GM12878 (cell line): ENCODE measurements at regions not wholly inside any gene's neighbourhood (a gene's known extent, or its start where the extent isn't known, plus 50 kb on each side); places are given as distances from the start of the nearest gene placed in this dataset.

Experiments
- ATAC-seq: fragments of 200-7000 bp; cut with Tn5 transposase; 3 replicates; pipeline ENCODE4 v1.9.1; 2020; ENCODE audit warnings: mild to moderate bottlenecking, moderate library complexity
- BruUV-seq: library from RNA; stranded (reverse); fragments of 400-500 nt; replicated peaks from 2 replicates; lab custom pipeline; 2021; lab: Mats Ljungman, UMichigan
- CTCF ChIA-PET: fragments of 300-600 bp; sonication (Branson Sonifier 250); formaldehyde crosslinking; extraction: SDS; loops from one replicate; lab custom pipeline; 2021; ENCODE audit warnings: inconsistent platforms; lab: Yijun Ruan, JAX
- POLR2A ChIA-PET: fragments of 350-600 bp; formaldehyde crosslinking; extraction: SDS; loops from one replicate; lab custom pipeline; 2021; ENCODE audit warnings: inconsistent platforms; lab: Charles Lee
- RAD21 ChIA-PET: fragments of 300-600 bp; sonication (Branson Sonifier 250); formaldehyde crosslinking; loops from one replicate; lab custom pipeline; 2023; ENCODE audit warnings: antibody characterized with exemption; ENCODE audit not compliant: unreplicated experiment; lab: Charles Lee
- SMC1A ChIA-PET: fragments of 300-600 bp; sonication (Branson Sonifier 250); formaldehyde crosslinking; loops from one replicate; lab custom pipeline; 2023; ENCODE audit not compliant: unreplicated experiment, uncharacterized antibody; lab: Charles Lee
- DNase-seq: peaks from one replicate; pipeline ENCODE4 v3.0.0-alpha.2; 2011; ENCODE audit warnings: low read depth, low spot score
- FAIRE-seq: peaks from 3 replicates; lab custom pipeline; 2011; peaks lifted over from hg19 to GRCh38; lab: Jason Lieb, UNC
- H2AFZ ChIP-seq: 2 replicates; pipeline ENCODE4 v1.6.0; 2011; ENCODE audit warnings: low read depth, low read length, control low read depth; ENCODE audit not compliant: control insufficient read depth
- H3K27ac ChIP-seq: 2 replicates; pipeline ENCODE4 v1.5.1; 2011; ENCODE audit warnings: control low read depth; ENCODE audit not compliant: control insufficient read depth, insufficient read depth
- H3K27me3 ChIP-seq, 2 experiments: replicated peaks in 1 of 2; 2 replicates each; pipeline versions ENCODE4 v1.6.0 to v1.6.1; 2011; ENCODE audit warnings: low read length in 1 of 2; ENCODE audit not compliant: control insufficient read depth in 2 of 2, insufficient read depth in 2 of 2
- H3K36me3 ChIP-seq, 2 experiments: 2 replicates each; pipeline ENCODE4 v1.5.1; 2011; ENCODE audit warnings: low read length in 1 of 2; ENCODE audit not compliant: control insufficient read depth in 2 of 2, insufficient read depth in 2 of 2
- H3K4me1 ChIP-seq: 2 replicates; pipeline ENCODE4 v1.6.1; 2011; ENCODE audit warnings: mild to moderate bottlenecking, low read length, moderate library complexity, mixed read lengths; ENCODE audit not compliant: control insufficient read depth, insufficient read depth
- H3K4me2 ChIP-seq: 2 replicates; pipeline ENCODE4 v1.6.0; 2011; ENCODE audit warnings: control low read depth; ENCODE audit not compliant: control insufficient read depth, insufficient read depth
- H3K4me3 ChIP-seq: fragments of 200-600 bp; sonication (generic); 2 replicates; pipeline ENCODE4 v1.5.1; 2016
- H3K79me2 ChIP-seq: 2 replicates; pipeline ENCODE4 v1.6.0; 2011; ENCODE audit warnings: low read length; ENCODE audit not compliant: control insufficient read depth, insufficient read depth
- H3K9ac ChIP-seq: 2 replicates; pipeline ENCODE4 v1.8.0; 2011; ENCODE audit warnings: low read length, control low read depth, mixed read lengths; ENCODE audit not compliant: control insufficient read depth, insufficient read depth
- H3K9me3 ChIP-seq: replicated peaks from 3 replicates; pipeline ENCODE4 v1.5.1; 2011; ENCODE audit warnings: mild to moderate bottlenecking, low read length; ENCODE audit not compliant: control insufficient read depth, insufficient read depth
- H4K20me1 ChIP-seq: 2 replicates; pipeline ENCODE4 v1.6.0; 2011; ENCODE audit not compliant: control insufficient read depth, insufficient read depth
- ASH2L ChIP-seq: fragments of 300-600, 200-600 bp; sonication (generic); IDR thresholded peaks from 2 replicates; pipeline ENCODE4 v1.6.1; 2017; ENCODE audit warnings: low read depth, mild to moderate bottlenecking, borderline replicate concordance
- ATF2 ChIP-seq: IDR thresholded peaks from 2 replicates; pipeline ENCODE4 v1.6.1; 2012; ENCODE audit warnings: low read length, inconsistent platforms
- CBFB ChIP-seq: IDR thresholded peaks from 2 replicates; pipeline ENCODE4 v1.6.1; 2016; ENCODE audit warnings: antibody characterized with exemption, low read depth
- CHD2 ChIP-seq: IDR thresholded peaks from 2 replicates; pipeline ENCODE4 v1.6.1; 2011; ENCODE audit warnings: low read depth, low read length, improper control_type of control experiment, borderline replicate concordance
- E2F4 ChIP-seq: IDR thresholded peaks from 2 replicates; pipeline ENCODE4 v1.6.1; 2012; ENCODE audit warnings: low read depth, low read length, improper control_type of control experiment
- EZH2 ChIP-seq: IDR thresholded peaks from 2 replicates; pipeline ENCODE4 v1.6.1; 2012; ENCODE audit warnings: low read depth, mild to moderate bottlenecking, control low read depth, inconsistent platforms, low read length, borderline replicate concordance; ENCODE audit not compliant: control insufficient read depth
- FOXK2 ChIP-seq: fragments of 450-650 bp; IDR thresholded peaks from 2 replicates; pipeline ENCODE4 v1.6.1; 2017; ENCODE audit warnings: mild to moderate bottlenecking, moderate library complexity
- GATAD2B ChIP-seq: fragments of 450-650 bp; conservative IDR thresholded peaks from 2 replicates; pipeline ENCODE4 v1.6.1; 2017; ENCODE audit warnings: low read depth, mild to moderate bottlenecking, moderate library complexity
- IKZF2 ChIP-seq, 2 experiments: fragments of 450-650 bp; IDR thresholded peaks; 2 replicates each; pipeline ENCODE4 v1.6.1; 2017; ENCODE audit warnings: mild to moderate bottlenecking in 2 of 2, moderate library complexity in 2 of 2
- JUND ChIP-seq: IDR thresholded peaks from 2 replicates; pipeline ENCODE4 v1.6.1; 2012; ENCODE audit warnings: low read depth, mild to moderate bottlenecking, low read length, improper control_type of control experiment, moderate library complexity
- NFYA ChIP-seq: IDR thresholded peaks from 2 replicates; pipeline ENCODE4 v1.6.1; 2011; ENCODE audit warnings: low read depth, mild to moderate bottlenecking, low read length, improper control_type of control experiment, borderline replicate concordance
- NR2C1 ChIP-seq: fragments of 450-650 bp; IDR thresholded peaks from 2 replicates; pipeline ENCODE4 v1.6.1; 2017; ENCODE audit warnings: antibody characterized with exemption, mild to moderate bottlenecking, moderate library complexity
- RAD51 ChIP-seq: fragments of 450-650 bp; IDR thresholded peaks from 2 replicates; pipeline ENCODE4 v1.6.1; 2016; ENCODE audit warnings: moderate library complexity, mild to moderate bottlenecking, inconsistent platforms
- RBBP5 ChIP-seq: fragments of 200-600 bp; sonication (generic); conservative IDR thresholded peaks from 2 replicates; pipeline ENCODE4 v1.6.1; 2016
- SMAD1 ChIP-seq: fragments of 450-650 bp; IDR thresholded peaks from 2 replicates; pipeline ENCODE4 v1.6.1; 2018; ENCODE audit warnings: mild to moderate bottlenecking, low read depth; ENCODE audit not compliant: partially characterized antibody
- STAT3 ChIP-seq: IDR thresholded peaks from 2 replicates; pipeline ENCODE4 v1.6.1; 2011; ENCODE audit warnings: low read depth, low read length, improper control_type of control experiment
- ZNF687 ChIP-seq: fragments of 450-650 bp; IDR thresholded peaks from 2 replicates; pipeline ENCODE4 v1.6.1; 2017; ENCODE audit warnings: mild to moderate bottlenecking, moderate library complexity
- WGBS: methylation state at CpG from one replicate; pipeline ENCODE4 v1.1.6; 2016; ENCODE audit warnings: low lambda C conversion rate; ENCODE audit not compliant: insufficient replicate concordance, insufficient coverage; ENCODE audit errors: missing lambda C conversion rate; 5-methylcytosine and 5-hydroxymethylcytosine counted together
- in situ Hi-C: fragments of 300-500 bp; cut with MboI; formaldehyde crosslinking; loops from 9 replicates; pipeline ENCODE4 v1.14.3; 2018; ENCODE audit warnings: mixed read lengths
- intact Hi-C: fragments of 100-400 bp; cut with micrococcal nuclease; formaldehyde crosslinking; loops from one replicate; pipeline ENCODE4 v1.14.2; 2022; ENCODE audit not compliant: unreplicated experiment
- TF ChIP-seq, protein P1 (sequence below): IDR thresholded peaks from 2 replicates; pipeline ENCODE4 v1.6.1; 2011; ENCODE audit warnings: borderline replicate concordance, low read depth, mild to moderate bottlenecking, moderate library complexity, mixed read lengths, low read length; ENCODE audit not compliant: insufficient read depth; ENCODE audit errors: extremely low read length

- TF ChIP-seq NFYA (no peak), FOXK2 (no peak), NR2C1 (no peak), EZH2 (no peak), IKZF2 (IDR thresholded peaks at IDR 0.05) (no peak), GATAD2B (no peak)
Observed at GRCh38 chr7:19999681-20000080, 217.5 kb downstream of the MACC1 start (continued).

DNA sequence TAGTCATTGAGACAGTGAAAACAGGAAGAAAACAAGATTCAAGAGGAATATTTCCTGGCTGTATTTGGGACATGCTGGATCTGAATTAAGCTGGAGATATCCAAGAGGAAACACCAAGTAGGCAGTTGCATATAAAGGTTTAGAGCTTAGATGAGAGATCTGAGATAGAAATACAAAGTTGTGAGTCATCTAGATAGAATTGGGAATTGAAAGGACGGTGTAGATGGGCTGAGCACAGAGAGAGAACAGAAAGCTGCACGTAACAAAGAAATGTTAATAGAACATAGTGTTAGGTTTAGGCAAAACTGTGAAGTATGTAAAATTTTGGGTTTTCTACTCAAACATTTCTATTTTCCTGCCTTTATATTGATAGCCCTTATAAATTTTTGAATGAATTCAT is 218.5 kb upstream of the TMEM196 start:
- Histone ChIP-seq H3K4me2 (no peak overlapping the region), H3K9me3 (no peaks in the 10 kb centered on the region), H3K27ac (no peak overlapping the region), H3K4me1 (no peaks in the 10 kb centered on the region), H3K4me3 (no peak overlapping the region), H3K9ac (no peak overlapping the region), H3K79me2 (no peaks in the 10 kb centered on the region), H3K36me3 (no peaks in the 10 kb centered on the region), H4K20me1 (no peaks in the 10 kb centered on the region), H3K27me3 (no peaks in the 10 kb centered on the region), H2AFZ (no peak overlapping the region)
- SMC1A ChIA-PET = interaction anchor here (0.7 to 2.2 kb wide), 10 partner anchors 10 to 606 kb away, joined by 3 to 15 read pairs (median 4); no protein-coding TSS in a partner anchor
- DNase-seq (no peak), FAIRE-seq (no peak), ATAC-seq (no peak)
- RAD21 ChIA-PET = interaction anchor here (0.6 to 1.2 kb wide), 3 partner anchors 109 to 199 kb away, joined by 3 to 4 read pairs (median 3); no protein-coding TSS in a partner anchor
- no TSS peak for BruUV-seq
- 41% methylated on average over 2 of the region's 2 CpGs for WGBS
- intact Hi-C loops (no loop called here), in situ Hi-C loops (no loop called here)
- CTCF ChIA-PET = interaction anchor here (0.7 to 2.3 kb wide), 6 partner anchors 10 to 448 kb away, joined by 3 to 11 read pairs (median 3); no protein-coding TSS in a partner anchor
- POLR2A ChIA-PET = no interaction called here
- TF ChIP-seq E2F4 (no peak), RBBP5 (no peak), JUND (no peak), SMAD1 (no peak), STAT3 (no peak), RAD51 (no peak), ASH2L (no peak), CHD2 (no peak), CBFB (no peak), ZNF687 (no peak), ATF2 (no peak)
- TF ChIP-seq, protein P1, sequence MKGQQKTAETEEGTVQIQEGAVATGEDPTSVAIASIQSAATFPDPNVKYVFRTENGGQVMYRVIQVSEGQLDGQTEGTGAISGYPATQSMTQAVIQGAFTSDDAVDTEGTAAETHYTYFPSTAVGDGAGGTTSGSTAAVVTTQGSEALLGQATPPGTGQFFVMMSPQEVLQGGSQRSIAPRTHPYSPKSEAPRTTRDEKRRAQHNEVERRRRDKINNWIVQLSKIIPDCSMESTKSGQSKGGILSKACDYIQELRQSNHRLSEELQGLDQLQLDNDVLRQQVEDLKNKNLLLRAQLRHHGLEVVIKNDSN = no peak
